ENCODE measurements at regions not wholly inside any gene's neighbourhood (a gene's known extent, or its start where the extent isn't known, plus 50 kb on each side); places are given as distances from the start of the nearest gene placed in this dataset.
A peak's percentile ranks its signal among the peaks of the same experiment; 100 is the strongest.

- DNase-seq, result no peak
- Histone ChIP-seq H3K4me3 (no peak overlapping the region), H3K4me1 (peaks cover 0 to 11% (median 0%) of the 10 kb centered on the region in 12 donors), H3K27me3 (no peaks in the 10 kb centered on the region), H3K9me3 (peaks cover 0 to 23% (median 9%) of the 10 kb centered on the region in 12 donors), H3K27ac (no peak overlapping the region), H3K36me3 (no peaks in the 10 kb centered on the region)
- intact Hi-C loops (cut with DNase I), result no loop called here
- ATAC-seq, result peak in 1 of 4 donors; percentile 40
- TF ChIP-seq POLR2A (IDR thresholded peaks at IDR 0.05) (no peak), CTCF (IDR thresholded peaks at IDR 0.05) (no peak)
- WGBS, 4 donors, result 32 to 47% (median 45%) methylated on average over 1 of the region's 1 CpG
Observed at GRCh38 chr2:236984046-236984445, 101.6 kb upstream of the COPS8 start.

- H3K27ac ChIP-seq, result no peak overlapping the region
Observed at GRCh38 chr2:236985761-236986339, 99.8 kb upstream of the COPS8 start.

DNA sequence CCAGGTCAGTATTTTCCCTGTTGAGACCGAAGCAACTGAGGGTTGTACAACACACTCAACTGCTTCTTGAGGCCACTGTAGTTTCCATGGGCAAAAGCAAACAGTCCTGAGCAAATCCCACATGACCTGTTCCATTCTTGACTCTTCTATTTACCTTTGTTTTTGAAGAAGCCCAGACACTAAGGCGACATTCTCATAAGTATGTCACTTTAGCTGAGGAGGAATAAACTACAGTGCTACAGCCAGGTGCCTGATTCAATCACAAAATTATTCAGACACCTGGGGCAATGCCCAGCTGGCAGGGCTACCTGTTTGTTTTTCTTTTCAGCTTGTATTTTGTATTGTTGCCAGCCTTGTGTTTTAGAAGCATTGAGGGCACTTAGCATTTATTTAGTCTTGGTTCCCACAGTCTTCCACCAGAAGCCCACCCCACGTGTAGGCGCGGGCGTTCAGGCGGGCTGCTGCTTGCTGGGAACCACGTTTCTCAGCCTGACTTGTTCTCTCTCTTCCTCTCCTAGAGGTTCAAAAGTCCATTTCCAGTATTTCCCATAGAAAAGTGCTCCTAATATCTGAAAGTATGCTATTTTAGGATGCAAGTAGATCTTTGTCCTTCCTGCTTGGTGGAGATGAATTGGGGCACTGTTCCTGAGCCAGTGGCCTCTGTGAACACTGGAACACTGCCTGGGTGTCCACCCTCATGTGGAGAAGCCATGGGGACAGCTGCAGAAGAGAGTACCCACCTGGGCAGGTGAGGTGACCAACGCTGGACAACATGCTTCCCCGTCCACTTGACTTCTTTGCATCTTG, 99.0 kb upstream of the COPS8 start:
- DNase-seq (no peak), ATAC-seq (no peak)
- no peaks in the 10 kb centered on the region for H3K36me3 ChIP-seq
- intact Hi-C loops (cut with DNase I), result no loop called here
- no peak overlapping the region for H3K4me3 ChIP-seq
- H3K4me1 ChIP-seq, result peaks cover 0 to 14% (median 0%) of the 10 kb centered on the region in 12 donors
- WGBS, 4 donors, result 90 to 94% (median 91%) methylated on average over 9 to 10 of the region's 10 CpGs
- H3K27me3 ChIP-seq, result no peaks in the 10 kb centered on the region
- peaks cover 0 to 23% (median 9%) of the 10 kb centered on the region in 12 donors for H3K9me3 ChIP-seq
- no peak overlapping the region for H3K27ac ChIP-seq
- TF ChIP-seq CTCF (IDR thresholded peaks at IDR 0.05), result no peak

More at GRCh38 chr2:236985761-236986339, 99.8 kb upstream of the COPS8 start:
- Histone ChIP-seq H3K9me3 (peaks cover 0 to 23% (median 9%) of the 10 kb centered on the region in 12 donors), H3K27me3 (no peaks in the 10 kb centered on the region), H3K4me3 (no peak overlapping the region), H3K36me3 (no peaks in the 10 kb centered on the region), H3K4me1 (peaks cover 0 to 14% (median 0%) of the 10 kb centered on the region in 12 donors)
- ATAC-seq, result no peak
- DNase-seq, result no peak
- TF ChIP-seq CTCF (IDR thresholded peaks at IDR 0.05), result no peak
- TF ChIP-seq POLR2A (IDR thresholded peaks at IDR 0.05), result no peak
- WGBS, 4 donors, result 66 to 86% (median 78%) methylated on average over 7 of the region's 7 CpGs
- intact Hi-C loops (cut with DNase I), result no loop called here

DNA sequence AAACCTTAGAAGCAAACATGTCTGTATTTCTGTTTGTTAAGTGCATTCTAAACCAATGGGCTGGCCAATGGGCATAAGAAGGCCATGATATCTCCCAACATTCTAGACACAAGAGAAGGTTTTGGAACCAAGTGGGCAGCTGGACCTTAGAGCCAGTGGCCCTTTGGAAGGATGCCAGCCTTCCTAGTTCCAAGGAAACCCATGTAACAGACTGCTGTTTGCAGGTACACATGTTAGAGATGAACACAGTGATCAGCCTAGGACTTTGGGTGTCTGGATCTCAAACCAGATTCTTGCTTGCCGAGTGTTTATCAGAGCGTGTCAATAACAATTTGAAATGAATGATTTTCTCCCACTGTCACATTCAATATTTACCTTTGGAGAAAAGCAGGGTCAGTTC, 97.5 kb upstream of the COPS8 start:
- DNase-seq, result no peak
- H3K36me3 ChIP-seq, result no peaks in the 10 kb centered on the region
- 95 to 96% (median 95%) methylated on average over 2 of the region's 2 CpGs for WGBS, 4 donors
- no peaks in the 10 kb centered on the region for H3K27me3 ChIP-seq
- H3K4me3 ChIP-seq, result no peak overlapping the region
- no peak for ATAC-seq
- intact Hi-C loops (cut with DNase I), result no loop called here
- no peak for TF ChIP-seq CTCF (IDR thresholded peaks at IDR 0.05)
- no peak for TF ChIP-seq POLR2A (IDR thresholded peaks at IDR 0.05)
- peaks cover 0 to 15% (median 2%) of the 10 kb centered on the region in 12 donors for H3K9me3 ChIP-seq
- peaks cover 0 to 14% (median 0%) of the 10 kb centered on the region in 12 donors for H3K4me1 ChIP-seq
- H3K27ac ChIP-seq, result peak overlapping the region in 5 of 12 donors; percentile 46 to 66 (median 49)
